ENCODE measurements at regions not wholly inside any gene's neighbourhood (a gene's known extent, or its start where the extent isn't known, plus 50 kb on each side); places are given as distances from the start of the nearest gene placed in this dataset.

GRCh38 chr20:12345978-12346377 lies 428.3 kb downstream of the BTBD3 start:
- TF ChIP-seq, protein P1, sequence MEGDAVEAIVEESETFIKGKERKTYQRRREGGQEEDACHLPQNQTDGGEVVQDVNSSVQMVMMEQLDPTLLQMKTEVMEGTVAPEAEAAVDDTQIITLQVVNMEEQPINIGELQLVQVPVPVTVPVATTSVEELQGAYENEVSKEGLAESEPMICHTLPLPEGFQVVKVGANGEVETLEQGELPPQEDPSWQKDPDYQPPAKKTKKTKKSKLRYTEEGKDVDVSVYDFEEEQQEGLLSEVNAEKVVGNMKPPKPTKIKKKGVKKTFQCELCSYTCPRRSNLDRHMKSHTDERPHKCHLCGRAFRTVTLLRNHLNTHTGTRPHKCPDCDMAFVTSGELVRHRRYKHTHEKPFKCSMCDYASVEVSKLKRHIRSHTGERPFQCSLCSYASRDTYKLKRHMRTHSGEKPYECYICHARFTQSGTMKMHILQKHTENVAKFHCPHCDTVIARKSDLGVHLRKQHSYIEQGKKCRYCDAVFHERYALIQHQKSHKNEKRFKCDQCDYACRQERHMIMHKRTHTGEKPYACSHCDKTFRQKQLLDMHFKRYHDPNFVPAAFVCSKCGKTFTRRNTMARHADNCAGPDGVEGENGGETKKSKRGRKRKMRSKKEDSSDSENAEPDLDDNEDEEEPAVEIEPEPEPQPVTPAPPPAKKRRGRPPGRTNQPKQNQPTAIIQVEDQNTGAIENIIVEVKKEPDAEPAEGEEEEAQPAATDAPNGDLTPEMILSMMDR (IDR thresholded peaks at IDR 0.05), result no peak
- TF ChIP-seq POLR2AphosphoS5 (IDR thresholded peaks at IDR 0.05) (no peak), POLR2A (IDR thresholded peaks at IDR 0.05) (no peak), EP300 (IDR thresholded peaks at IDR 0.05) (no peak)

Data from upper lobe of left lung (tissue), 4 donors.